Upper lobe of right lung (tissue), 1 donor: ENCODE measurements at regions not wholly inside any gene's neighbourhood (a gene's known extent, or its start where the extent isn't known, plus 50 kb on each side); places are given as distances from the start of the nearest gene placed in this dataset.

Experiments used
- ATAC-seq: fragments of 200-7000 bp; cut with Tn5 transposase; one replicate; pipeline ENCODE4 v1.9.1; 2020; ENCODE audit warnings: mild to moderate bottlenecking, moderate library complexity
- DNase-seq: peaks from one replicate; pipeline ENCODE4 v3.0.0-alpha.2; 2020
- H3K27ac ChIP-seq: fragments of 200-600 bp; one replicate; pipeline ENCODE4 v1.8.0; 2022
- H3K27me3 ChIP-seq: fragments of 200-600 bp; one replicate; pipeline ENCODE4 v1.8.0; 2022; ENCODE audit warnings: mild to moderate bottlenecking
- H3K36me3 ChIP-seq: fragments of 200-600 bp; one replicate; pipeline ENCODE4 v1.8.0; 2022
- H3K4me1 ChIP-seq: fragments of 200-600 bp; one replicate; pipeline ENCODE4 v1.8.0; 2022
- H3K4me3 ChIP-seq: fragments of 200-600 bp; one replicate; pipeline ENCODE4 v1.8.0; 2022; ENCODE audit warnings: mild to moderate bottlenecking
- H3K9me3 ChIP-seq: fragments of 200-600 bp; one replicate; pipeline ENCODE4 v1.8.0; 2022
- CTCF ChIP-seq: fragments of 200-600 bp; IDR thresholded peaks from one replicate; pipeline ENCODE4 v1.8.0; 2022; ENCODE audit warnings: antibody characterized with exemption
- intact Hi-C: fragments of 100-400 bp; cut with DNase I; formaldehyde crosslinking; loops from one replicate; pipeline ENCODE4 v1.11.0; 2022
- donor health status: DM: no; HTN: yes; CAD: no; lungs with severe emphysema.

DNA sequence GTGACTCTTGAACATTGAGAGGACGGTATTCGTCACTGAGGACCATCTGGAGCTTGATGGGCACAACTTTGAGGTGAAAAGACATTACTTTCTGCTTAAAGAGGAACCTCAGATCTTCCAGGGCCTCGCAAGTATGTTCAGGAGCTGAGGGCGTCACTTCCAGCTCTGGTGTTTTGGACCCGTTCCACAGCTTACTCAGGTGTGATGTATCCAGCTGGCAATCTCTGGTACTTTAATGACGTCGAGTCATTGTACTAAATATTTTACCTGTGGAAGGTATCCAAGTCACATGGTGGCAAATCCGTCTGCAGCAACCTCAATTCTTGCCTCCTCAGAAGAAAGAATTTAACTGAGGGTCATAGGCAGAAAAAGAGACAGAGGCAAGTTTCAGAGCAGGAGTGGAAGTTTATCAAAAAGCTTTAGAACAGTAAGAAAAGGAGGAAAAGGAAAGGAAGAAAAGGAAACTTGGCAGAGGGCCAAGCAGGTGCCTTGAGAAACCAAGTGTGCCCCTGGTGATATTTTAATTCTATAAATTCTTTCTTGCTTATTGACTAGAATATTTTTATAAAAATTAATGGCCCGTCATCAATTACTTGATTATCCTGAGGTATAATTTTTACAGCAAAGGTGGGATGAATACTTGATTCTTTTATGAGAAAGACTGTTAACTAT is 250.6 kb downstream of the AEBP2 start:
- Histone ChIP-seq H3K4me1 (no peaks in the 10 kb centered on the region), H3K4me3 (no peak overlapping the region), H3K36me3 (no peaks in the 10 kb centered on the region), H3K9me3 (no peaks in the 10 kb centered on the region), H3K27ac (no peak overlapping the region), H3K27me3 (no peaks in the 10 kb centered on the region)
- ATAC-seq (peak; percentile 36), DNase-seq (no peak)
- TF ChIP-seq CTCF = no peak
- intact Hi-C loops = no loop called here

- ATAC-seq (no peak), DNase-seq (no peak)
- Histone ChIP-seq H3K27me3 (no peaks in the 10 kb centered on the region), H3K9me3 (no peaks in the 10 kb centered on the region), H3K27ac (no peak overlapping the region), H3K36me3 (no peaks in the 10 kb centered on the region), H3K4me3 (no peak overlapping the region), H3K4me1 (no peaks in the 10 kb centered on the region)
- no peak for TF ChIP-seq CTCF
- intact Hi-C loops = no loop called here
These were observed 252.8 kb downstream of the AEBP2 start for GRCh38 chr12:19692091-19692490.

GRCh38 chr12:19692566-19692965 is 253.3 kb downstream of the AEBP2 start:
- ATAC-seq = no peak

GRCh38 chr12:19694627-19695026 is 255.3 kb downstream of the AEBP2 start:
- H3K4me1 ChIP-seq = no peaks in the 10 kb centered on the region
- ATAC-seq = no peak
- intact Hi-C loops = no loop called here
- TF ChIP-seq CTCF = no peak
- H3K27me3 ChIP-seq = no peaks in the 10 kb centered on the region
- H3K36me3 ChIP-seq = no peaks in the 10 kb centered on the region
- DNase-seq = no peak
- no peak overlapping the region for H3K27ac ChIP-seq
- no peaks in the 10 kb centered on the region for H3K9me3 ChIP-seq
- H3K4me3 ChIP-seq = no peak overlapping the region

More at GRCh38 chr12:19692566-19692965, 253.3 kb downstream of the AEBP2 start:
- no peak for DNase-seq
- Histone ChIP-seq H3K27me3 (no peaks in the 10 kb centered on the region), H3K4me1 (no peaks in the 10 kb centered on the region), H3K27ac (no peak overlapping the region), H3K36me3 (no peaks in the 10 kb centered on the region), H3K9me3 (no peaks in the 10 kb centered on the region), H3K4me3 (no peak overlapping the region)
- no peak for TF ChIP-seq CTCF
- intact Hi-C loops = no loop called here

GRCh38 chr12:19695244-19696098 is 256.2 kb downstream of the AEBP2 start:
- Histone ChIP-seq H3K9me3 (no peaks in the 10 kb centered on the region), H3K27me3 (no peaks in the 10 kb centered on the region), H3K4me1 (no peaks in the 10 kb centered on the region), H3K36me3 (no peaks in the 10 kb centered on the region), H3K4me3 (no peak overlapping the region), H3K27ac (no peak overlapping the region)
- ATAC-seq (no peak), DNase-seq (no peak)
- no peak for TF ChIP-seq CTCF
- intact Hi-C loops = no loop called here
